ENCODE measurements at regions not wholly inside any gene's neighbourhood (a gene's known extent, or its start where the extent isn't known, plus 50 kb on each side); places are given as distances from the start of the nearest gene placed in this dataset.

DNA sequence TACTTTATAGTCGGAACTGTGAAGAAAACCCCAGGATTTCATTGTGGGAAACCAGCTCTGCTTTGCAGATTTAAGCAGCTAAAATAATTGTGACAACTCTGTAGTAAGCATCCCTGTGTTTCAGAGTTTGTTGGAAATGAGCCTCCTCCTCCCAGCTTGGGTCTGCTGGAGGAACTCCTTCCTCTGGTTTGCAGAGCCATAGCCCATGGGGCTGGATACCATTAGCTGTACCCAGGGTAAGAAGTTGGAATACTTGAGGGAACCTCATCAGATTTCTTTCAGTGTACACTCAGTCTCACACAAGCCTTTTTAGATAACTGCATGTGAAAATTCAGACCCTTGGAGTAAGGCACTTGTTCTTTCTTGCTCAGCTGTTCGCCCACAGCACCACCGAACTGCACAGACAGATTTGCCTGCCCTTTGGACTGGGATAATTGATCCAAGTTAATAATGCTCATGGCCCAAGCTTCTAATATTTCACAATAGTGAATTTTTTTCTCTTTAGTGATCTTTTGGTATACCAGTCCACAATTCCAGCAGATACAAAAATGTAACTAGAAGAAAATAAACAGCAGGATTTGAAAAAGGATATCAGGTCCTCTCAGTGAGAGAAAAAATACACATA lies 467.4 kb upstream of the FZD8 start:
- Histone ChIP-seq H3K36me3 (no peaks in the 10 kb centered on the region), H3K27me3 (no peaks in the 10 kb centered on the region), H3K4me1 (peaks cover 0 to 2% of the 10 kb centered on the region in 2 donors), H3K9me3 (no peaks in the 10 kb centered on the region), H3K27ac (no peak overlapping the region), H3K4me3 (no peak overlapping the region)
- TF ChIP-seq, protein P1, sequence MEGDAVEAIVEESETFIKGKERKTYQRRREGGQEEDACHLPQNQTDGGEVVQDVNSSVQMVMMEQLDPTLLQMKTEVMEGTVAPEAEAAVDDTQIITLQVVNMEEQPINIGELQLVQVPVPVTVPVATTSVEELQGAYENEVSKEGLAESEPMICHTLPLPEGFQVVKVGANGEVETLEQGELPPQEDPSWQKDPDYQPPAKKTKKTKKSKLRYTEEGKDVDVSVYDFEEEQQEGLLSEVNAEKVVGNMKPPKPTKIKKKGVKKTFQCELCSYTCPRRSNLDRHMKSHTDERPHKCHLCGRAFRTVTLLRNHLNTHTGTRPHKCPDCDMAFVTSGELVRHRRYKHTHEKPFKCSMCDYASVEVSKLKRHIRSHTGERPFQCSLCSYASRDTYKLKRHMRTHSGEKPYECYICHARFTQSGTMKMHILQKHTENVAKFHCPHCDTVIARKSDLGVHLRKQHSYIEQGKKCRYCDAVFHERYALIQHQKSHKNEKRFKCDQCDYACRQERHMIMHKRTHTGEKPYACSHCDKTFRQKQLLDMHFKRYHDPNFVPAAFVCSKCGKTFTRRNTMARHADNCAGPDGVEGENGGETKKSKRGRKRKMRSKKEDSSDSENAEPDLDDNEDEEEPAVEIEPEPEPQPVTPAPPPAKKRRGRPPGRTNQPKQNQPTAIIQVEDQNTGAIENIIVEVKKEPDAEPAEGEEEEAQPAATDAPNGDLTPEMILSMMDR (IDR thresholded peaks at IDR 0.05) = no peak
- DNase-seq (ENCODE audit: low spot score in 2 of 2) = no peak
- intact Hi-C loops (cut with DNase I) = no loop called here

DNA sequence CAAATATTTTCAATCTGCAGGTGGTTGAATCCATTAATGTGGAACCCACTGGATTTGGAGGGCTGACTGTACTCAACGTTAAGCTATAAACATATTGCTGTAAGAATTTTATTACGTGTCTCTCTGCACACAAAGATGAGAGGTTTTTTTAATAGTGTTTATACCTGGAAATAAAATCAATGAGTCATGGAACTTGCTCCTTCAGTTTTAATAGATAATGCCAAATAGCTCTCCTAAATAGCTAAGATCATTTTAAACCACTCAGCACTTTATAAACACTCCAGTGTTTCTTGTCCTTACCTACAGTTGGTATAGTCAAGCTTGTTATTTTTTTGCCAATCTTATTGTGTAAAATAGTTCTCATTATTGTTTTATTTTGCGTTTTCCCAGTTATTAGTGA lies 455.6 kb upstream of the FZD8 start:
- Histone ChIP-seq H3K27me3 (peaks cover 4% of the 10 kb centered on the region), H3K4me3 (no peak overlapping the region), H3K9me3 (no peaks in the 10 kb centered on the region), H3K4me1 (no peaks in the 10 kb centered on the region), H3K27ac (no peak overlapping the region), H3K36me3 (no peaks in the 10 kb centered on the region)
- no peak for DNase-seq (ENCODE audit: low spot score in 2 of 2)
- intact Hi-C loops (cut with DNase I) = no loop called here
- TF ChIP-seq, protein P1 (IDR thresholded peaks at IDR 0.05) = no peak

DNA sequence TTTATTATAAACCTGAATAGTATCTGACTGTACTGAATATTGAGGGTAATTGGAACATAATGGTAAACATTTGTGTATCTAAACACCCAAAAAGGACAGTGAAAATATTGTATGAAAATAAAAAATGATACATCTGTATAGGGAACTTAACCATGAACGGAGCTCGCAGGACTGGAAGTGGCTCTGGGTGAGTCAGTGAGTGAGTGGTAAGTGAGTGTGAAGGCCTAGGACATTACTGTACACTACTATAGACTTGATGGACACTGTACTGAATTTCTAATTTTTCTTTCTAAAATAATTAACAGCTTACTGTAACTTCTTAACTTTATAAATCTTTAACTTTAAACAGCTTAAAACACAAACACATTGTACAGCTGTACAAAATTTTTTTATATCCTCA lies 454.5 kb upstream of the FZD8 start:
- intact Hi-C loops (cut with DNase I) = no loop called here

DNA sequence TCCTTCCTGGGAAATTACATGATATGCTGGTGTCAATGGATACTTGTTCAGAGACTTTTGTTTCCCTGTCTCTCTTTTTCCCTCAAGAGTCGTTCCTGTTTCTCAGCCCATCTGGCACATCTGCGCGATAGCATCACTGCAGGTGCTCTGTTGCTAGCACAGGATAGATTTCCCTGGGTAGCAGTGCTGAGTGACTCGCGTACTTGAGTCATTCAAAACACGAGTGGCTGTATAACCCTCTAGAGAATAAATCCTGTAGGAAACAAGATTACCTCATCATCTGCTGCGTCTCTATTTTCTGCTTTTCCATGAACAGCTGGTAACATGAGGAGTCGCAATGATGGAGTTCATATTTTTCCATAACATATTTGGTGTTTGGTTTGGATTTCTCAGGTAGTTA lies 452.0 kb upstream of the FZD8 start:
- H3K9me3 ChIP-seq = no peaks in the 10 kb centered on the region
- H3K27ac ChIP-seq = no peak overlapping the region
- DNase-seq (ENCODE audit: low spot score in 2 of 2) = no peak
- intact Hi-C loops (cut with DNase I) = no loop called here
- H3K4me3 ChIP-seq = no peak overlapping the region
- H3K27me3 ChIP-seq = peaks cover 4% of the 10 kb centered on the region
- peaks cover 0 to 2% of the 10 kb centered on the region in 2 donors for H3K4me1 ChIP-seq
- TF ChIP-seq, protein P1 (IDR thresholded peaks at IDR 0.05) = no peak
- no peaks in the 10 kb centered on the region for H3K36me3 ChIP-seq

More for the DNA sequence above, 454.5 kb upstream of the FZD8 start:
- TF ChIP-seq, protein P1 (IDR thresholded peaks at IDR 0.05) = no peak
- Histone ChIP-seq H3K27ac (no peak overlapping the region), H3K4me3 (no peak overlapping the region), H3K4me1 (no peaks in the 10 kb centered on the region), H3K27me3 (peaks cover 4% of the 10 kb centered on the region), H3K36me3 (no peaks in the 10 kb centered on the region), H3K9me3 (no peaks in the 10 kb centered on the region)
- no peak for DNase-seq (ENCODE audit: low spot score in 2 of 2)

DNA sequence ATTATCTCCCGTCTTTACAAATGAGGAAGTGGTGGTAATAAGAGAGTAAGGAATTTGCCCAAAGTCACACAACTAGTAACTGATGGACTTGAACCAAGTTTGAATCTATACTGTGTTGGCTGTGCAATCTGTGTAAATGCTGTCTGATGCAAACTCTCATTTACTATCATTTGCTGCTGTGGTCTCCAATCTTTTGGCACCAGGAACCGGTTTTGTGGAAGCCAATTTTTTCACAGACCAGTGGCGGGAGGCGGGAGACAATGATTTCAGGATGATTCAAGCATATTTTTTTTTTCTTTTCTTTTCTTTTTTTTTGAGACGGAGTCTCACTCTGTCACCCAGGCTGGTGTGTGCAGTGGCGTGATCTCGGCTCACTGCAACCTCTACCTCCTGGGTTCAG lies 450.0 kb upstream of the FZD8 start:
- peaks cover 0 to 2% of the 10 kb centered on the region in 2 donors for H3K4me1 ChIP-seq
- H3K36me3 ChIP-seq = no peaks in the 10 kb centered on the region
- no peak overlapping the region for H3K4me3 ChIP-seq
- TF ChIP-seq, protein P1 (IDR thresholded peaks at IDR 0.05) = no peak
- intact Hi-C loops (cut with DNase I) = no loop called here
- no peak for DNase-seq (ENCODE audit: low spot score in 2 of 2)
- H3K9me3 ChIP-seq = no peaks in the 10 kb centered on the region
- H3K27me3 ChIP-seq = peaks cover 4% of the 10 kb centered on the region
- no peak overlapping the region for H3K27ac ChIP-seq

DNA sequence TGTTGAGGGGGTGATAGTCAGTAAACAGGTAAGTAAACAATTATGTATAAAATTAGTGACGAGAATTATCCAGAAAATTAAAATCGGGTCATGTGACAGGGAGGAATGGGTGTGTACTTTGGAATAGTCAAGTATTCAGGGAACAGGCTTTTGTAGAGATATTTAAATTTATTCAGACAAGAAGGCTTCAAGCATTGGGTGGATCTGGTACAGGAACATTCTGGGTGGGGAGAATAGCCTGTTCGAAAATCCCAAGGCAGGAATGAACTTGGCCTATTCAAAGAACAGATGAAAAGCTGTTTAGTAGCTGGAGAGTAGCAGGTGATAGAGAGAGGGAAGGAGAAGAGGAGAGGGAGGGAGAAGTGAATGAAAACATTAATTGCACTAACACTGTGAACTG lies 448.9 kb upstream of the FZD8 start:
- H3K27ac ChIP-seq = no peak overlapping the region
- no peak overlapping the region for H3K4me3 ChIP-seq
- DNase-seq (ENCODE audit: low spot score in 2 of 2) = no peak
- TF ChIP-seq, protein P1 (IDR thresholded peaks at IDR 0.05) = no peak
- peaks cover 0 to 2% of the 10 kb centered on the region in 2 donors for H3K4me1 ChIP-seq
- intact Hi-C loops (cut with DNase I) = no loop called here
- H3K36me3 ChIP-seq = no peaks in the 10 kb centered on the region
- H3K27me3 ChIP-seq = peaks cover 4% of the 10 kb centered on the region
- H3K9me3 ChIP-seq = no peaks in the 10 kb centered on the region

Measured in ascending aorta (tissue), 2 donors.